HG02759 (cell line): ENCODE measurements at regions not wholly inside any gene's neighbourhood (a gene's known extent, or its start where the extent isn't known, plus 50 kb on each side); places are given as distances from the start of the nearest gene placed in this dataset.

ENCODE experiments used
- ATAC-seq: cut with Tn5 transposase; IDR thresholded peaks from one replicate; pipeline ENCODE4 v1.9.1; 2021; ENCODE audit warnings: mild to moderate bottlenecking, moderate library complexity; ENCODE audit not compliant: unreplicated experiment

DNA sequence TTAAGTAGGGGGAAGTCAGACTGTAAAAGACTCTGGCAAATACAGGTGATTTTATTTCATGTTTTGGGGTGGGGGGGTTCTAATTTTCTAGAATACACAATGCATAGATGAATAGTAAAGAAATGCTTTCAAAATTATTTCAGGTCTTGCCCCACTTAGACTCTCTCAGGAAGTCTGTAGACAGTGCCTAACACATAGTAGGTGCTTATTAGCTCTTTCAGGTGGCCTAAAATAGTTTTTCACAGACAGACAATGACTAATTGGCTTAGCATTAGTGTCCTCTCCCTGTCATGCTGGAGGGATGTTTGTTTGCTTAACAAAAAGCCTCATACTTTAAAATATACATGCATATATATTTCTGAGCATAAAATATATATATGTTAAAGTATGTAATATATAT lies 366.0 kb downstream of the SOX9 start:
- no peak for ATAC-seq

DNA sequence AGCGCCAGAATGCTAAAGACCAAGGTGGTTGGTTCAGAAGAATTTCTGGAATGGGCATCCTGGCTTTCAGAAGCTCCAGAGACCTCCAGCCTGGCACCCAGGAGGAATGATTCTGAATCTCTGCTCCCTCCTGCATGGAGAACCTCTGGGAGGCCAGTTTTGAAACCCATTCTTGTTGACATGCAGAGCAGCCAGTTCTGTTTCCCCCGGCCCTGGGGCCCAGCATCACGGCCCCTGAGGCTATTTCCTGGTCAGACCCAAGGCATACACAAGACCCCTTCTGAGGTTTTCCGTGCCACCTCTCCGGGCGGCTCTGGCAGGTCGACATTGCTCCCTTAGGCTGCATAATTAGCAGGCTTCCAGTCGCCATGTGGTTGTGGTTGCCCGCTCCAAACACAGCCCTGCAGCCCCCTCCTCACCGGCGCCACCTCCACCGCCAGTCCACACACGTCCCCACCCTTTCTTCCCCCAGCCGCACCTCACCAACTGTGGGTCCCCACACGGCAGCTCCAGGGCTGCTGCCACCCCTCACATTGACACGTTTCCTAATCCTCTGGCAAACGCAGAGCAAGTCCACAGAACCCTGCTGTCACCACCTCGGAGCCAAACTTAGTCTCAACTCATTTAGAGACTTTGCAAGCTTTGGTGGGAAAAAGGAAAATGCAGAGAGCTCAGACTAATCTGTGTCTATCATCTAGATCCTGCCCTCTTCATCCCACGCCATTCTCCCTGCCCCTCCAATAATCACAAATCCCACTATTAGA lies 367.1 kb downstream of the SOX9 start:
- ATAC-seq: no peak

DNA sequence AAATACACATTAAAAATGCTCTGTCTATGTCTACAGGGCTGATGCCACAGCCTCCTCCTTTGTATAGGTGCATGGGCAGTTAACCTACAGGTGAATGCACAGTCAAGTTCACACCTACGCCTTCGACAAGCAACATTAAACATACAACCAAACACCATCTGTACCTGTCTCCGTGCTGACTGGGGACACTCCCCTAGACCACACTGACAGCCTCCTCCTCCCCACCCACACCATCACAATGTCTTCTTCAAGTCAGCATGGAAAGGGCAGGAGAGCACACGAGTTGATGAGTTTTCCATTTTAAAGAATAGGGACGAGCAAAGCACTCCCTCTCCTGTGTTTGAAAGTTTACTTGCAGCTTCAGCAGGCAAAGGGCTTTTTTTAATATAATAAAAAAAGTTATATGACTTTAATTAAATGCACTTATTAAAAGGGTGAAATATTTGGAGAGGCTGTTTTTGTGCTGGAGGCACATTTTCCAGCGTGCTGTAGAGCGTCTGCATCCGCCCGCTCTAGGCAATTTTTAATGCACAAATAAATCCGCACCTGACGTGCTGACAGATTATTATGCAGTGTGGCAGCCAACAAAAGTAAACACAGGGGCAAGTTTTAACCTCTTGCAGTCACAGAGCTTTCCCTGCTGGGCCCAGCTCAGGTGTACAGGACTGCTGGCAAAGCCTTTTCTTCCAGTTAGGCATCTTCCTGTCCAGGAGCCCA lies 367.9 kb downstream of the SOX9 start:
- no peak for ATAC-seq

DNA sequence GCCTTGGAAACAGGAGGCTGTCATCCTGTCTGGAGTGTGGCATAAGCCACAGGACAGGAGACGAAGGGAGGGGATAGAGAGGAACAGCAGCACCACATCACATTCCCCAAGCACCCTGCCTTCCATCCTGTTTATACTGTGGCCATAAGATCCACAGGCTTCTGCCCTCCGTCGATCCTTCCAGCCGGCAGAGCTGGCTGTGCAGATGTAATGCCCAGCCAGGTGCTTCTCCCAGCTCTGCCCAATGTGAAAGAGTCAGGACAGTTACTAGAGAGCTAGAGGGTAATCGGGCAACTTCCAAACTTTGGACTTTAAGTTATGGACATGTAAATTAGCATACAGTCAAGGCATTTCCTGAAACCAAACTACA lies 368.4 kb downstream of the SOX9 start:
- no peak for ATAC-seq

DNA sequence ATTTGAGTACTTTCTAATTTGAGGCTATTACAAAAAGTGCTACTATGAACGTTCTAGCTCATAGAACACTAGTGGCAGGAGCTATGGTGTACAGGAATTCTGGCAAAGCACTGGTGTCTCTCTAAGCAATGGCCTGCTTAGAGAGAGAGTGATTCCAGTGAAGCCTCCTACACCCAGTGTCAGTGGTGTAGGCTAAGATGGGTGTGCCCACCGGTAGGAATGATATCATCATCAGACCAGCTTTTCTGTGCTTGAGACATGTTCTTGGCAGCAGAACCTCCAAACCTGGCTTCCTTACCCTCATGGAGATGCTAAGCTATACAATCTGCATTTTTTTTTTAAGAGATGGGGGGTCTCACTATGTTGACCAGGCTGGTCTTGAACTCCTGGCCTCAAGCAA lies 370.3 kb downstream of the SOX9 start:
- no peak for ATAC-seq

DNA sequence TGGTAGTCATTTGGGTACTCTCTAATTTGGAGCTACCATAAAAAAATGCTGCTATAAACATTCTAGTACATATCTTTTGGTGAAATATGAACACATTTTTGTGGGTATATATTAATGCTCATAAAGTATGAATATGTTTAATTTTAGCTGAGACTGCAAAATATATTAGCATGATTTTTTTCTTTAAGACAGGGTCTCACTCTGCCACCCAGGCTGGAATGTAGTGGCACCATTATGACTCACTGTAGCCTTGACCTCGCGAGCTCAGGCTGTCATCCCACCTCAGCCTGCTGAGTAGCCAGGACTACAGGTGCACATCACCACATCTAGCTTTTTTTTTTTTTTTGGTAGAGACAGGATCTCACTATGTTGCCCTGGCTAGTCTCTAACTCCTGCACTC lies 371.7 kb downstream of the SOX9 start:
- no peak for ATAC-seq

DNA sequence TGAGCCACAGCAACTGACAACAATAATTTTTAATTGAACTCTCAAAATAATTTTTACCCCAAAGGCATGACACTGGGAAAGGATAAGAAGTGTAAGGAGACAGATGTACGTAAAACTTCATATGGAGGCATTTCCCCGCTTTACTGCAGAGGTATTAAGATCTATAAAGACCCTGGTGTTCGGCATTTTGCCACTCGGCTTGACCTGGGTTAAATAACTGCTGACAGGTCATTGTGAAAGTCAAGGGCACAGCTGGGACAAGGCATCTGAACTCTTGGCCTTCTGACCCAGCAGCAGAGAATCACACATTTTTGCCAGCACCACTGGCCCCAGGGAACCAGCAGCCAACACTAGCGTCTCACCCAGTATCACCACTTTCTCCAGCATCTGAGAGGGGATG lies 372.1 kb downstream of the SOX9 start:
- ATAC-seq: no peak

DNA sequence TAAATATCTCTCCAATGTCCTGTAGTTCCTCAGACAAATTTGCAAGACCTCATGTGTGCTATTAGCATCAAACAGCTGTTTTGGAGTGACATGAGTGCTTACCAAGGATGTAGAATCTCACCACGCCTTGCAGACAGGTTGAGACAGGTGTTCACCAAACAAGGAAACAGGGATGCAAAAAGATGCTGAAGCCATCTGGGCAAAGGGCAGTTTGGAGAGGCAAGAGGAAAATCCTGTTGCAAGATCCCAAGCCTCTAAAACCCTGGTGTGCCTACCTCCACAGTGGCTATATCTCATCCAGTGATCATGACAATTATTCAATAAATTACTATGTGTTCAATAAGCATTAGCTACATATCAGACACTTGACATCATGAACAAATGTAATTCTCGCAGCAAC lies 373.7 kb downstream of the SOX9 start:
- ATAC-seq: no peak

DNA sequence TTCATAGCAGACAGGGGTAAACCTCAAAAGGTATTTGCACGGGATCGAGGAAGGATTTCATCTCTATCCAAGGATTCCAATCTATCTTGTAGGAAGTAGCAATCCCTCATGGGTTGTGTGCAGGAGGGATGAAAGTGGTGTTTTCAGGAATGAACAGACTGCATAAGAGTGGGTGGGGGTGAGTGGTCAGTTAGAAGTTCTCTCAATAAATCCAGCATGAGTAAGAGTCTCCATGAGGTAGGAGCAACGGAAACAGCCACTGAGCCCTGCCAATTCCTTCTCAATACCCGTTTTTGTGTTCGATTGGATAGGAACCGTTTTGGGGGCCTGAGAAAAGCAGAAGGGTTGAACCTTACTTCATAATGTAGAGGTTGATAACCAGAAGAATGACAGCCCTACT lies 375.6 kb downstream of the SOX9 start:
- ATAC-seq: no peak

DNA sequence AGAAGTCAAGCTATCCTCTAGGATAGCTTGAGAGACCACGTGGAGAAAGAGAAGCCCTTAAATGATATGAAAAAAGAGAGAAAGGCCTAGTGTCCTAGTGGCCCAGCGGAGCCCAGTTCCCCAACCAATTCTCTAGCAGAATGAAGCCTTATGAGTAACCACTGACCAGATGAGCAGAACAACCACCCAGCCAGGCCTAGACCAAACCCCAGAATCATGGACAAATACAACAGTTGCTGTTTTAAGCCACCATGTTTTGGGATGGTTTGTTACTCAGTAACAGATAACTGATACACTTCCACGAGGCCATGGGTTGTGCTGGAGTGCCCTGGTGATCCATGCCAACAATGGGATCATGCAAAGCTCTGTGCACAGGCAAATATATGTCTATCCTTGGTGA lies 377.1 kb downstream of the SOX9 start:
- ATAC-seq: no peak

DNA sequence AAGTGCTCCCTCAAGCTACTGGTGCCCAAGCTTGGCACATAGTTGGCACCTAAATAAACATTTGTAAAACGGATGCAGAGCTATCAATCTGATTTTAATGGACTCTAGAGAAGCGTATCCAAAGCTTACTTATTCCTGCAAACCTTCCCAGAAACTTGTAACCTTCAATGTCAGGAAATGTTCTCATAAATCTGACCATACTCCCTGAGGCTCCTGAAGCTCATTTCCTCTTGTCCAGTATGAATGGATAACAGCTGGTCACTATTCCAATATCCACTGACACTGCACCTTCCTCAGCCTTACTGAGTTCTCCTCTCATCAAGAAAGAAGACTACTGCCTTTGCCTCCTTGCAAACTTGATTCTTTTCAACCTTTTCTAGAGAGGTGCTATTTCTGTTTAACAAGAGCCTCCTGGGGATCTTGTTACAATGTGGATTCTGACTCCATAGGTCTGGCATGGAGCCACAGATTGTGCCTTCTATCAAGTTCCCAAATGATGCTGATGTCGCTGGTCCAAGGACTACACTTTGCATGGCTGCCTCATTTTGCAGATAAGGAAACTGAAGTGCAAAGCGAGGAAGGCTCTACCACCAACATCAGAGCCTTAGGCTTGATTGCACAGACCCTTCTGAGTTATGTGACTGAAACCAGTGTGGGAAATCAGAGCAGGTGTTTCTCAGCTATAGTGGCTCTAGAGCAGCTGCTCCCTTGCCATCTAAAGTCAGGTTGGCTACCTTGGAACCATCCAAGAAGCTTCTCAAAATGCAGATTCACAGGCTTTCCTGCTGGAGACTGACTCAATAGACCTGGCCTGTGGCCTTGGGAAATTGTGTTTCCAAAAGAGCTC lies 377.8 kb downstream of the SOX9 start:
- peak; percentile 83 for ATAC-seq

DNA sequence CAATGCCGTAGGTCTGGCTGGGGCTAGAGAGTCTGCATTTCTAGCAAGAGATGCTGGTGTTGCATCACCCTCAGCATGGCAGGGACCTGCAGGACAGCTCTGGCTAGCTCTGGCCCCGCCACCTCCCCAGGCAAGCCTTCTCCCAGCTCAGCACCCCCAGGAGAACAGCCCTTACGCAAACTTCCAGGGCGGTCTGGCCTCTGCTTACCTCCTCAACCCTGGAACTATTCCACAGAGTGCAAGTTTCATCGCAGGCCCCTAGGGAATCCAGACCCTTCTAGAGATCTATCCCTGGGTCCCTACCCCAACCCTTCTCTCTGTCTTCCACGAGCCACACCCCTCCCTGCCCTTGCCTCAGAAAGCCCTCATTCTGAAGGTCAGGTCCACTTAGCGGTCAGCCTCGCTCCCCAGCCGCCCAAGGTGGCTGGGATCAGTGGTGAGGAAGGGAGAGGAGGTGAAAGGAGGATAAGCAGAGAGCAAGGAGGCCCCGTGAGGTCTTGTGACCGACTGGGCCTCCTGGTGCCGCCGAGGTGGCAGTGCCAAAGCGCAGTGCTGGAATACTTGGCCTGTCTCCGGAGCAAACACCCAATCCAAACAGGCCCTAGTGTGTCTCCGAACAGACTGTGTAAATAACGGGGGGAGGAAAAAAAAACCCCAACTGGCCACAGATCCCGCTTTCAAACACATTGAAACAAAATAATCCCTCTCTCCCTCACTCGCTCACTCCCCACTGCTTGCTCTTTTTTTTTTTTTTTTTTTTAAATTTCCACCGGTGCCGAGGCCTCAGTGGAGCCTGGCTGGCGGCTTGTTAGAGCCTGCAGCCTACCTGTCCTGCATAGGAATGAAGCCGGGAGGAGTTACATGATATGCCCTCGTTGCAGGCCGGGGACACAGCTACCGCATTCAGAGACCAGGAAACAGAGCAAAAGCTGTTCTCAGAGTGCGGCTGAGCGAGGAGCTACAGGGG lies 380.9 kb downstream of the SOX9 start:
- ATAC-seq: no peak

DNA sequence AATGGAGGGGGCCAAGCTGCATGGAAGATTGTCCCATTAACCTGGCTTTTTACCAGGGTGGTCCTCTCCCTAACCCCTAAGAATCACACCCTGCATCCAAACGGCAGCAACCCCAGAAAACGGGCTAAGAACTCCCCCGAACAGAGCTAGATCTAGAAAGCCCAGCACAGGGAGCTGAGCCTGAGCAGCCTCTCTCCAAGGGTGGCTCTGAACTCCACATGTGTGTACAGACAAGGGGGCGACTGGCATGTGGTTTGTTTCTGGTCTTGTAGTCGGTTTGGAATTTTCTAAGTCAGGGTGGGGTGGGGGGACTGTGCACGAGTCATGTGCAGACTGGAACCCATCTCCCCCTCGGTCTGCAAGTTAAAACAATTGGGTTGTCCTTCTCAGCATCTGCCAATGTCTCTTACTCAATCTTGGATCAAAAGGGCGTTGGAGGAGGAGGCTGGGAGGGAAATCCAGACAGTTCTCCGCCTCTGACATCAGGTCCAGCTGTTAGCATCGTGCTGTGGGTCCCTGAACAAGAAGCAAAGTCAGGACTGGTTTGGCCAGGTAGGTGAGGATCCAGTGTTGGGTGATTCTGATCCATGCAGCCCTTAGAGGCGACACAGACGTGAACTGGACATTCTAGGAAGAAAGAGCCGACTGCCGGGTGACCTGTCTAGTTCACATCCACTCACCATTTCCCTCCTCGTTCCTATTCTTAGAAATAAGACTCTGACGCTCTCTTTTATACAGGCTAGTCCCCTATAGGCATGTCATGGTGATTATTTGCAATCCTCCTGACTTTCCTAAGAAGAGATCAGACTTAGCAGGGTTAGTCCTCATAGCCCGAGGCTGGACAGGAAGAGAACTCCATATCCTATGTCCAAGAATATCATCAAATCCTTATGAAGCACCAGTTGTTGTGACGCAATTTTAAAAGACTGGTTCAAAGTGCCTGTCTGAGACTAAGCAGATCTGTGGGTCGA lies 381.8 kb downstream of the SOX9 start:
- ATAC-seq: no peak

DNA sequence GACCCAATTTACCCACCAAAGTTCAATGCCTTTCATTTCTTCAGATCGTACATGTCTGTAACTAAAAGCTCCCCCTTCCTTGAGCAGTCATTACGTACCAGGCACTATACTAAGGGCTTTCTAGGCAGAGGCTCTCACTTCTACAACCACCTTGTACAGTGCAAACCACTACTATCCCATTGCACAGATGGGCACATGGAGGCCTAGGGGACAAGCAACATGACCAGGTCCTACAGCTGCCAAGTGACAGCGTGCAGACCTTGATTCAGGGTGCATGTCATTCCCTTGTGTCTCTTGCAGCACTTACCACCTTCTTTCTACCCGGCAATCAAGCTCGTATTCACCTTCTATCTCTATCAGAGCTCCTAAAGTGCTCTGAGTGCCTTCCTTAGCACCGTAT lies 382.7 kb downstream of the SOX9 start:
- ATAC-seq: no peak

DNA sequence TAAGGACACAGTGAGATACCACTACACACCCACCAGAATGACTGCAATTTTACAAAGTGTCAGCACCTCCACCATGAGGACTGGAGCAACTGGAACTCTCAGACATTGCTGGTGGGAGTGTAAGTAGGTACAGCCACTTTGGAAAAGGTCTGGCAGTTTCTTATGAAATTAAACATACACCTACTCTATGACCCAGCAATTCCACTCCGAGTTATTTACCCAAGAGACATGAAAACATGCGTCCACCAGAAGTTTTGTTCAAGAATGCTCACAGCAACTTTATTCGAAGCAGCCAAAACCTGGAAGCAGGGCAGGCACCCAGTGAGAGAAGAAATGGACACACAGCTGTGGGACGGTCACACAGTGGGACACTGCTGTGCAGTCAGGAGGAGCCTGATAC lies 384.0 kb downstream of the SOX9 start:
- no peak for ATAC-seq

DNA sequence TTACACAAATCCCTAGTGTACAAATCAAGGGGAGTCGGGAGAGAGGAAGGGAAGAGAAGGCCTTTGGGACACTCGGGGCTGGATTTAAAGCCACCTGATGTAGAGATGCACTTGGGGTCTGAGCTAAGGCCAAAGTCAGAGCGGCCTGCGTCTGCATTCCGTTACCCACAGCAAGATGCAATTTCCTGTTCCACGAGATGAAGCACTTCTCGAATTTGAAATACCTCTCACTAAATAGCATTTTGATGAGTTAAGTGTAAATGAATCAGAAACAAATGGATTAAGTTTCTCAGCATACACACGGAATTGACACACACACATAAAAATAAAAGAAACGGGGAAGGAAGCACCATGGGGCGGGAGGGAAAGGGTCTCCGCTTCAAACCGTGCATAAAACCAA lies 386.0 kb downstream of the SOX9 start:
- no peak for ATAC-seq

DNA sequence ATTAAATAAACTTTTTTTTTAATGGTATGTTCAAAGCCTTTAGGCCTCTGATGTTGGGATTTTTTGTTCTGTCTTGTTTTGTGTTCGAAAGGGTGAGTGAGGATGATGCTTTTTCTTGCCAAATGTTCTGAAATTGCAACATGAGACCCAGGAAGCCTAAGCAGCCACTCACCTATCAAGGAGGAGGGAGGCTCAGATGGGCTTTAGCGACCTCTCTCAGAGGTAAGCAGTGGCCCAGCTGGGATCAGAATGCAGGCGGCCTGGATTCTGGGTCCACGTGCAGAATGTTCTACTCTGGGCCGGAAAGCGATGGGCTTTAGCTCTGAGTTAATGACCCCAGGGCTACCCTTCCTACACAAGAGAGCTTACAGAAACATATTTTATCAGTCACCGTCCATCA lies 386.6 kb downstream of the SOX9 start:
- no peak for ATAC-seq

DNA sequence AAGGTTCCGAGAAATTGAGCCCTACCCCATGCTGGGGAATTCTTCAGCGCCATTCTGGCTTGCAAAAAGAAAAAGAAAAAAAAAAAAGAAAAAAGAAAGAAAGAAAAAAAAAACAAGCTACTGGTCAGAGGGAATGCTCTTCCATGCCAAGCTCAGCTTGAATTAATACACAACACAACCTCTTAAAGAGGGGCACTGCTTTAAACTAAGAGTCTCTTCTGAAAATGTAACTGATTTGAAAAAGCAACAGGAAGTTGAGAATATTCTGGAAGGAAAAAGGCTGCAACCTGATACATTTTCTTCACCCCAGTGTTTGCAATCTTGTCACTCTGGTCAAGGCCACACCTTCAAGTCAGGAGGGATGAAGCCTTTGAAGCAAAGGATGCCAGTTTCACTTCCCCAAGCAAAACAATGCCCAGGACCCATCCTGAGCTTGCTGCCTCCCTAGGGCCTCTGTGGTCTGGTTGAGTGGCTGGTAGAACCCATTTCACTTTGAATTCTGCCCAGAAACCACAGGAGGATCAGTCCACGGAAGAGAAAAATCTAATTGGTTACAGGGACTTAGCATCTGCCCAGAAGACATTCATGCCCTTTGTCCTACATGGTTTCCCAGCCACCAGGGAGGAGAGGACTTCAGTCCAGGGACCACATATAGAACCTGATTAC lies 389.7 kb downstream of the SOX9 start:
- peak; percentile 76 for ATAC-seq

DNA sequence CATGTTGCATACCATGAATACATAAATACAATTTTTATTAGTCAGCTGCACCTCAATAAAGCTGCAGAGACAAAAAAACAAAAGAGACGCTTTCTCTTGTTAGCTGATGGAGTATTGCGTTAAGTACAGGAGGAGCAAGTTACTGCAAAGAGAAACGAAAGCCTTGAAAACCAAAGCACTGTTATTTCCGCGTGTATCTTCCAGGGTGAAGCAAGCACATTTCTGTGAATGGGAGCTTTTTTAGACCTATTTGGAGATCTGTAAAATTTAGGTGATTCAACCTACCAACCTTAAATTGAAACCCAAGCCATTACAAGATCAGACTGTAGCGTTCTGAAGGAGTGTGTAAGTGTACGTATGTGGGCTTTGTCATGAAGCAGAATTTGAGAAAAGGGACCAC lies 390.4 kb downstream of the SOX9 start:
- no peak for ATAC-seq
